ENCODE measurements at regions not wholly inside any gene's neighbourhood (a gene's known extent, or its start where the extent isn't known, plus 50 kb on each side); places are given as distances from the start of the nearest gene placed in this dataset.

GRCh38 chr1:4585705-4586104 lies 68.7 kb upstream of the AJAP1 start:
- Histone ChIP-seq H3K9me3 (ENCODE audit: control insufficient read depth, insufficient read depth, low read depth, low read length) (no peaks in the 10 kb centered on the region), H3K4me3 (ENCODE audit: low read depth in 2 of 2, low read length in 2 of 2) (no peak overlapping the region), H3K27ac (ENCODE audit: low read length) (no peak overlapping the region), H3K27me3 (ENCODE audit: control insufficient read depth, insufficient read depth, low read length) (peaks cover 15% of the 10 kb centered on the region), H3K4me1 (ENCODE audit: control insufficient read depth, insufficient read depth, low read length) (no peaks in the 10 kb centered on the region), H3K36me3 (ENCODE audit: control insufficient read depth, insufficient read depth, low read length) (no peaks in the 10 kb centered on the region)
- DNase-seq (ENCODE audit: low read depth, low spot score), result no peak
- intact Hi-C loops (cut with micrococcal nuclease; ENCODE audit: unreplicated experiment), result no loop called here
- BruUV-seq (replicated peaks), result no TSS peak
- ChIA-PET CTCF (no interaction called here), POLR2A (no interaction called here)
- ATAC-seq, result no peak
- TF ChIP-seq REST (IDR thresholded peaks at IDR 0.05; ENCODE audit: insufficient read depth in 1 of 2, low read depth in 2 of 2, low read length in 1 of 2) (no peak), TCF7L2 (IDR thresholded peaks at IDR 0.05; ENCODE audit: low read depth, low read length) (no peak), CTCF (IDR thresholded peaks at IDR 0.05) (no peak), POLR2AphosphoS5 (IDR thresholded peaks at IDR 0.05; ENCODE audit: low read depth, low read length) (no peak), SIN3A (IDR thresholded peaks at IDR 0.05; ENCODE audit: borderline replicate concordance, insufficient read depth, low read depth, low read length) (no peak)
- in situ Hi-C loops (cut with HindIII; ENCODE audit: low pct_unique_long_range_greater_than_20kb, low sequenced_read_pairs), result no loop called here

GRCh38 chr1:4586611-4587160 lies 67.7 kb upstream of the AJAP1 start:
- no peak for TF ChIP-seq CTCF (IDR thresholded peaks at IDR 0.05)
- TF ChIP-seq TCF7L2 (IDR thresholded peaks at IDR 0.05; ENCODE audit: low read depth, low read length), result no peak
- TF ChIP-seq SIN3A (IDR thresholded peaks at IDR 0.05; ENCODE audit: borderline replicate concordance, insufficient read depth, low read depth, low read length), result no peak
- no peak for TF ChIP-seq REST (IDR thresholded peaks at IDR 0.05; ENCODE audit: insufficient read depth in 1 of 2, low read depth in 2 of 2, low read length in 1 of 2)
- no peak for TF ChIP-seq POLR2AphosphoS5 (IDR thresholded peaks at IDR 0.05; ENCODE audit: low read depth, low read length)
- no peaks in the 10 kb centered on the region for H3K4me1 ChIP-seq (ENCODE audit: control insufficient read depth, insufficient read depth, low read length)
- no peaks in the 10 kb centered on the region for H3K36me3 ChIP-seq (ENCODE audit: control insufficient read depth, insufficient read depth, low read length)
- peaks cover 15% of the 10 kb centered on the region for H3K27me3 ChIP-seq (ENCODE audit: control insufficient read depth, insufficient read depth, low read length)
- ATAC-seq, result no peak
- intact Hi-C loops (cut with micrococcal nuclease; ENCODE audit: unreplicated experiment) (no loop called here), in situ Hi-C loops (cut with HindIII; ENCODE audit: low pct_unique_long_range_greater_than_20kb, low sequenced_read_pairs) (no loop called here)
- H3K9me3 ChIP-seq (ENCODE audit: control insufficient read depth, insufficient read depth, low read depth, low read length), result no peaks in the 10 kb centered on the region
- no peak for DNase-seq (ENCODE audit: low read depth, low spot score)
- CTCF ChIA-PET, result no interaction called here
- BruUV-seq (replicated peaks), result no TSS peak
- no peak overlapping the region for H3K27ac ChIP-seq (ENCODE audit: low read length)
- POLR2A ChIA-PET, result no interaction called here
- no peak overlapping the region for H3K4me3 ChIP-seq (ENCODE audit: low read depth in 2 of 2, low read length in 2 of 2)

Data from Panc1 (cell line).